GM21526 (cell line): ENCODE measurements at regions not wholly inside any gene's neighbourhood (a gene's known extent, or its start where the extent isn't known, plus 50 kb on each side); places are given as distances from the start of the nearest gene placed in this dataset.

Experiments
- ATAC-seq: cut with Tn5 transposase; IDR thresholded peaks from one replicate; pipeline ENCODE4 v1.9.1; 2021; ENCODE audit warnings: moderate library complexity; ENCODE audit not compliant: unreplicated experiment, low FRiP score

- no peak for ATAC-seq
Measured at GRCh38 chr11:36928621-36929020, 330.6 kb upstream of the RAG2 start.

GRCh38 chr11:36899800-36900199 lies 301.8 kb upstream of the RAG2 start:
- ATAC-seq = no peak

GRCh38 chr11:36890841-36891240 lies 292.8 kb upstream of the RAG2 start:
- ATAC-seq = no peak

GRCh38 chr11:36890121-36890679 lies 292.2 kb upstream of the RAG2 start:
- ATAC-seq = no peak

- ATAC-seq = no peak
Measured at GRCh38 chr11:36885154-36885553, 287.1 kb upstream of the RAG2 start.

GRCh38 chr11:36878737-36879136 lies 280.7 kb upstream of the RAG2 start:
- ATAC-seq = no peak

- no peak for ATAC-seq
Measured at GRCh38 chr11:36877149-36877548, 279.1 kb upstream of the RAG2 start.

- no peak for ATAC-seq
Measured at GRCh38 chr11:36876266-36876665, 278.2 kb upstream of the RAG2 start.

GRCh38 chr11:36874291-36874690 lies 276.3 kb upstream of the RAG2 start:
- ATAC-seq = no peak

- no peak for ATAC-seq
Measured at GRCh38 chr11:36870361-36870760, 272.3 kb upstream of the RAG2 start.

GRCh38 chr11:36868380-36868779 lies 270.3 kb upstream of the RAG2 start:
- ATAC-seq = no peak

GRCh38 chr11:36865846-36866245 lies 267.8 kb upstream of the RAG2 start:
- no peak for ATAC-seq

GRCh38 chr11:36854875-36855274 lies 256.8 kb upstream of the RAG2 start:
- ATAC-seq = no peak

GRCh38 chr11:36848660-36849059 lies 250.6 kb upstream of the RAG2 start:
- ATAC-seq = no peak

- no peak for ATAC-seq
Measured at GRCh38 chr11:36840378-36840777, 242.3 kb upstream of the RAG2 start.

- ATAC-seq = no peak
Measured at GRCh38 chr11:36837831-36838437, 239.9 kb upstream of the RAG2 start.

- no peak for ATAC-seq
Measured at GRCh38 chr11:36825251-36825650, 227.2 kb upstream of the RAG2 start.

GRCh38 chr11:36824349-36824748 lies 226.3 kb upstream of the RAG2 start:
- ATAC-seq = no peak

GRCh38 chr11:36822829-36823228 lies 224.8 kb upstream of the RAG2 start:
- ATAC-seq = no peak

GRCh38 chr11:36818410-36818809 lies 220.4 kb upstream of the RAG2 start:
- ATAC-seq = no peak

GRCh38 chr11:36817336-36817965 lies 219.4 kb upstream of the RAG2 start:
- ATAC-seq = no peak

GRCh38 chr11:36809303-36809702 lies 211.3 kb upstream of the RAG2 start:
- no peak for ATAC-seq
